SK-N-SH treated with all-trans-retinoic acid at 6 μM for 48 hours (cell line): ENCODE measurements at regions not wholly inside any gene's neighbourhood (a gene's known extent, or its start where the extent isn't known, plus 50 kb on each side); places are given as distances from the start of the nearest gene placed in this dataset.

ENCODE experiments used
- RARB ChIP-seq: fragments of 250-450 bp; sonication (Bioruptor Pico); IDR thresholded peaks from 2 replicates; pipeline ENCODE4 v1.8.0; 2021; ENCODE audit warnings: mild to moderate bottlenecking, moderate library complexity
- TF ChIP-seq, protein P1 (sequence below): fragments of 250-450 bp; sonication (Bioruptor Pico); IDR thresholded peaks from 2 replicates; pipeline ENCODE4 v1.8.0; 2020; ENCODE audit warnings: mild to moderate bottlenecking, moderate library complexity, borderline replicate concordance

DNA sequence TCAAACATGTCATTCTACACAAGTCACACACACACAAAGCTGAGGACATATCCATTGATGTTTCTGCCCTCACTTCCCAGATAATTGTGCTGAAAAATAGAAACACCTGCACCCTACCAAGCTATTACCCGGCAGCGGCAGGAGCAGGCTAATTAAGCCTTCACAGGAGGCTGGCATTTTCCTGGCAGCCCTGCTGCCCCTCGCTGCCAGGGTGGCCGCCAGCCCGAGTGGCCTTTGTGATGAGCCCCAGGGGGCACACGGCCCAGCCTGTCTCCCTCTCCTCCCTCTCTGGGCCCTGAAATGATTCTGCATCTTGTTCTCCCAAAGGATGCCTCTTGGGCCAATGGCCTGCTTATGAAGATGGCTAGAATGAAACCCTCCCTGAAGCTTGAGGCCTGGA is 76.2 kb upstream of the TP53I11 start:
- TF ChIP-seq, protein P1, sequence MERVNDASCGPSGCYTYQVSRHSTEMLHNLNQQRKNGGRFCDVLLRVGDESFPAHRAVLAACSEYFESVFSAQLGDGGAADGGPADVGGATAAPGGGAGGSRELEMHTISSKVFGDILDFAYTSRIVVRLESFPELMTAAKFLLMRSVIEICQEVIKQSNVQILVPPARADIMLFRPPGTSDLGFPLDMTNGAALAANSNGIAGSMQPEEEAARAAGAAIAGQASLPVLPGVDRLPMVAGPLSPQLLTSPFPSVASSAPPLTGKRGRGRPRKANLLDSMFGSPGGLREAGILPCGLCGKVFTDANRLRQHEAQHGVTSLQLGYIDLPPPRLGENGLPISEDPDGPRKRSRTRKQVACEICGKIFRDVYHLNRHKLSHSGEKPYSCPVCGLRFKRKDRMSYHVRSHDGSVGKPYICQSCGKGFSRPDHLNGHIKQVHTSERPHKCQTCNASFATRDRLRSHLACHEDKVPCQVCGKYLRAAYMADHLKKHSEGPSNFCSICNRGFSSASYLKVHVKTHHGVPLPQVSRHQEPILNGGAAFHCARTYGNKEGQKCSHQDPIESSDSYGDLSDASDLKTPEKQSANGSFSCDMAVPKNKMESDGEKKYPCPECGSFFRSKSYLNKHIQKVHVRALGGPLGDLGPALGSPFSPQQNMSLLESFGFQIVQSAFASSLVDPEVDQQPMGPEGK (CRISPR knock-in tag) = no peak
- TF ChIP-seq RARB (CRISPR knock-in tag) = no peak
